Uterus (tissue), 2 donors: ENCODE measurements at regions not wholly inside any gene's neighbourhood (a gene's known extent, or its start where the extent isn't known, plus 50 kb on each side); places are given as distances from the start of the nearest gene placed in this dataset.

Source experiments
- CTCF ChIP-seq, 4 experiments: fragments of 200-600 bp in 2 of 4; fragments of 450-650 bp in 2 of 4; sonication (generic) in 2 of 4; IDR thresholded peaks; one replicate each; pipeline ENCODE4 v1.5.1; 2016 to 2019; ENCODE audit warnings: antibody characterized with exemption in 4 of 4, mild to moderate bottlenecking in 2 of 4, moderate library complexity in 1 of 4
- POLR2A ChIP-seq, 2 donors: fragments of 450-650 bp; IDR thresholded peaks; one replicate each; pipeline ENCODE4 v1.6.1; 2016; ENCODE audit warnings: antibody characterized with exemption in 2 of 2, mild to moderate bottlenecking in 1 of 2, moderate library complexity in 1 of 2

- no peak for TF ChIP-seq CTCF (IDR thresholded peaks at IDR 0.05)
- TF ChIP-seq POLR2A (IDR thresholded peaks at IDR 0.05), result no peak
Measured at GRCh38 chr5:62717301-62717933, 138.8 kb downstream of the LRRC70 start.
